ENCODE measurements at regions not wholly inside any gene's neighbourhood (a gene's known extent, or its start where the extent isn't known, plus 50 kb on each side); places are given as distances from the start of the nearest gene placed in this dataset.

GRCh38 chr6:91298543-91299145 lies 711.8 kb upstream of the MAP3K7 start:
- TF ChIP-seq CTCF (IDR thresholded peaks at IDR 0.05; ENCODE audit: control insufficient read depth, extremely low read depth, insufficient read depth) = no peak
- no peak overlapping the region for H3K4me3 ChIP-seq (ENCODE audit: low read depth, low read length)
- DNase-seq (ENCODE audit: low read depth) = no peak

GRCh38 chr6:91293395-91293794 lies 706.5 kb upstream of the MAP3K7 start:
- no peak for TF ChIP-seq CTCF (IDR thresholded peaks at IDR 0.05; ENCODE audit: control insufficient read depth, extremely low read depth, insufficient read depth)
- H3K4me3 ChIP-seq (ENCODE audit: low read depth, low read length) = no peak overlapping the region
- DNase-seq (ENCODE audit: low read depth) = no peak

- TF ChIP-seq CTCF (IDR thresholded peaks at IDR 0.05; ENCODE audit: control insufficient read depth, extremely low read depth, insufficient read depth) = no peak
- DNase-seq (ENCODE audit: low read depth) = no peak
- H3K4me3 ChIP-seq (ENCODE audit: low read depth, low read length) = no peak overlapping the region
Measured at GRCh38 chr6:91291071-91291470, 704.2 kb upstream of the MAP3K7 start.

GRCh38 chr6:91288741-91289140 lies 701.9 kb upstream of the MAP3K7 start:
- no peak for TF ChIP-seq CTCF (IDR thresholded peaks at IDR 0.05; ENCODE audit: control insufficient read depth, extremely low read depth, insufficient read depth)
- no peak overlapping the region for H3K4me3 ChIP-seq (ENCODE audit: low read depth, low read length)
- DNase-seq (ENCODE audit: low read depth) = no peak

GRCh38 chr6:91281901-91282300 lies 695.0 kb upstream of the MAP3K7 start:
- no peak for TF ChIP-seq CTCF (IDR thresholded peaks at IDR 0.05; ENCODE audit: control insufficient read depth, extremely low read depth, insufficient read depth)
- no peak for DNase-seq (ENCODE audit: low read depth)
- H3K4me3 ChIP-seq (ENCODE audit: low read depth, low read length) = no peak overlapping the region

GRCh38 chr6:91280494-91280830 lies 693.6 kb upstream of the MAP3K7 start:
- no peak for DNase-seq (ENCODE audit: low read depth)
- no peak overlapping the region for H3K4me3 ChIP-seq (ENCODE audit: low read depth, low read length)
- no peak for TF ChIP-seq CTCF (IDR thresholded peaks at IDR 0.05; ENCODE audit: control insufficient read depth, extremely low read depth, insufficient read depth)

- H3K4me3 ChIP-seq (ENCODE audit: low read depth, low read length) = no peak overlapping the region
- TF ChIP-seq CTCF (IDR thresholded peaks at IDR 0.05; ENCODE audit: control insufficient read depth, extremely low read depth, insufficient read depth) = no peak
- no peak for DNase-seq (ENCODE audit: low read depth)
Measured at GRCh38 chr6:91279740-91280493, 693.0 kb upstream of the MAP3K7 start.
